Retinal pigment epithelial cell (primary cell): ENCODE measurements at regions not wholly inside any gene's neighbourhood (a gene's known extent, or its start where the extent isn't known, plus 50 kb on each side); places are given as distances from the start of the nearest gene placed in this dataset.

Experiments
- DNase-seq: peaks from one replicate; pipeline ENCODE4 v3.0.0-alpha.2; 2010; ENCODE audit warnings: low read depth
- H3K4me3 ChIP-seq: 2 replicates; pipeline ENCODE4 v1.5.1; 2011; ENCODE audit warnings: mild to moderate bottlenecking, low read length, control low read depth, moderate library complexity
- TF ChIP-seq, protein P1 (sequence below): conservative IDR thresholded peaks from 2 replicates; pipeline ENCODE4 v1.5.1; 2011; ENCODE audit warnings: low read depth, low read length, control low read depth, inconsistent platforms

DNA sequence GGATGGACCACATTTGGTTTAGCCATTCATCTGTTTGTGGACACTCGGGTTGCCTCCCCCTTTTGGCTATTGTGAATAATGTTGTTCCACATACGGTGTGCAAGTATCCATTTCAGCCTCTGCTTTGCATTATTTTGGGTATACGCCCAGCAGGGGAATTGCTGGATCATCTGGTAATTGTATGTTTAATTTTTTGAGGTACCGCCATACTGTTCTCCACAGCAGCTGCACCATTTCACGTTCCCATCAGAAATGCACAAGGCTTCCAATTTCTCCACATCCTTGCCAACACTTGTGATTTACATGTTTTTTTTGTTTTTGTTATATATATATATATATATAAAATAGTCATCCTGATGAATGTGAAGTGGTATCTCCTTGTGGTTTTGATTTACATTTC, 54.6 kb upstream of the TWIST2 start:
- no peak overlapping the region for H3K4me3 ChIP-seq
- DNase-seq = no peak
- TF ChIP-seq, protein P1, sequence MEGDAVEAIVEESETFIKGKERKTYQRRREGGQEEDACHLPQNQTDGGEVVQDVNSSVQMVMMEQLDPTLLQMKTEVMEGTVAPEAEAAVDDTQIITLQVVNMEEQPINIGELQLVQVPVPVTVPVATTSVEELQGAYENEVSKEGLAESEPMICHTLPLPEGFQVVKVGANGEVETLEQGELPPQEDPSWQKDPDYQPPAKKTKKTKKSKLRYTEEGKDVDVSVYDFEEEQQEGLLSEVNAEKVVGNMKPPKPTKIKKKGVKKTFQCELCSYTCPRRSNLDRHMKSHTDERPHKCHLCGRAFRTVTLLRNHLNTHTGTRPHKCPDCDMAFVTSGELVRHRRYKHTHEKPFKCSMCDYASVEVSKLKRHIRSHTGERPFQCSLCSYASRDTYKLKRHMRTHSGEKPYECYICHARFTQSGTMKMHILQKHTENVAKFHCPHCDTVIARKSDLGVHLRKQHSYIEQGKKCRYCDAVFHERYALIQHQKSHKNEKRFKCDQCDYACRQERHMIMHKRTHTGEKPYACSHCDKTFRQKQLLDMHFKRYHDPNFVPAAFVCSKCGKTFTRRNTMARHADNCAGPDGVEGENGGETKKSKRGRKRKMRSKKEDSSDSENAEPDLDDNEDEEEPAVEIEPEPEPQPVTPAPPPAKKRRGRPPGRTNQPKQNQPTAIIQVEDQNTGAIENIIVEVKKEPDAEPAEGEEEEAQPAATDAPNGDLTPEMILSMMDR = no peak

DNA sequence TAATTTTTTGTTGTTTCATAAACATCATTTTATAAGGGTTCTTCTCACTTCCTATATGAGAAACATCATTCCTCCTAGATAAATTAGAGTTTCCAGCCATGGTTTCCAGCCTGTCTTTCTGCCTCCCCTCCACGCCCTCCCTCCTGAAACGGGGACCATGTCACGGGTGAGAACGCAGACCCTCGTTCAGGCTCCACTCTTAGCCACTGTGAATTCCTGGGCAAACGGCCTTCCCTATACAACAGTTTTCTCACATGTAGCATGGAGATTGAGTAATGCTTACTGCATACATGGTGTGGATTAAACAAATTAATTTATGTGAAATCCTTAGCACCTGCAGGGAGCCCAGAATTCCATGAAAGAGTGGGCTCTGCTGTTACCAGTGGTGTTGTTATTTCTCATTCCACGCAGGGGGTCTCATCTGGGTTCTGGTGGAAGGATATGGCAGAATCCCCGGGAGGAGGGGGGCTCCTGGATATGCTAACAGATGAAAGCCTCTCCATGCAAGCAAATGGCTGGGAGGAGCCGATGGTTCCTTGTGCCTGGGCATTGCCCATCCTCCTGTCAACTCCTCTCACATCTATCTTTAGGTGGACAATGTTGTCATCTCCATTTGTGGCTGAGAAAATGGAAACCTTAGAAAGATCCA, 54.0 kb upstream of the TWIST2 start:
- TF ChIP-seq, protein P1 = no peak
- no peak for DNase-seq
- no peak overlapping the region for H3K4me3 ChIP-seq

DNA sequence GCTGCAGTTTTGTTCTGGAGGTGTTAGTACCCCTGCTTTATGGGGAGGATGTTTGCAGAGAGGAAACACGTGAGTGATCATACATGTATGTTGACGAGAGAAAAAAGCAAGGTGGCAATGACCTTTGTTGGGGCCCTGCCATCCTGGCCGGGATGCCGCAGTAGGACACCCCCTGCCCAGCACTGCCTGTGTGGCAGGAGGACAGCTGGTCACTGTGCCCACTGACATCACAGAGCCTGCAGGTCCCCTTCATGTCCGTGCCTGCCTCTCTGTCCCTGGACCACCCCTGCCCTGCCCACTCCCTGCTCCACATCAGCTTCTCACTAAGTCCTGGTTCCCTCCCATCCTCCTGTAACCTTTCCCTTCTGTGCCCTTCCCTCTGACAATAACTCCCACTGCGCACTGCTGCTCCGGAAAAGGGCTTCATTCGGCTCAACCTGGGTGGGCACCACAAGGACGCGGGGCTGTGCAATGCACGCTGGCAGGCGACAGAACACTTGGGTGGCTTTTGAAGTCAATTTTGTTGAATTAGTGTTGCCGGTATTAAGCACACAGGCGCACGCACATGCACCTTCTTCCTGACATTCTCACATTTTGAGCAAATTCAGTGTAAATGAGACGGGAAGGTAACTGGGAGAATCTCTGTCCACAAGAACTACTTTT, 51.5 kb upstream of the TWIST2 start:
- H3K4me3 ChIP-seq = no peak overlapping the region
- TF ChIP-seq, protein P1 = no peak
- no peak for DNase-seq

DNA sequence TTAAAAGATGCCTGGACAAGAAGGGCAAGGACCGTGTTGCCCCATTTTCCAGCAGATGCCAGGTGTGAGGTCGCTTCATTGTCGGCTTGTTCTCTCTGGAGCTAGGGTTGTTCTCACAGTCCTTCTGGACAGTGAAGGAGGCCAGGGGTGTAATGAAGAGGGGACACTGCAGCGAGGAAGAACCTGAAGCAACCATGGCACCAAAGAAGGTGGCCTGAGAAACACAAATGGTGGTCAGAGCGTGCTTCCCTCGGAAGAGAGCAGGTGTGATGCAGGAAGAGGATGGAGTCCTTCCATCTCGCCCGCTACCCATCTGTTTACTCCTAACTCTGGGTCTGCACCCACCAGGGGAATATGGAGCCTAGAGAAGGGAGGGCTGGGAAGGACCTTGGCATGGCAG, 50.3 kb upstream of the TWIST2 start:
- H3K4me3 ChIP-seq = no peak overlapping the region
- no peak for DNase-seq
- TF ChIP-seq, protein P1 = no peak
